NOMO-1 (cell line): ENCODE measurements at regions not wholly inside any gene's neighbourhood (a gene's known extent, or its start where the extent isn't known, plus 50 kb on each side); places are given as distances from the start of the nearest gene placed in this dataset.

Source experiments
- DNase-seq, 2 experiments: peaks; one replicate each; lab custom pipeline; 2025; ENCODE audit not compliant: unreplicated experiment in 2 of 2; lab: John Stamatoyannopoulos, UW

DNA sequence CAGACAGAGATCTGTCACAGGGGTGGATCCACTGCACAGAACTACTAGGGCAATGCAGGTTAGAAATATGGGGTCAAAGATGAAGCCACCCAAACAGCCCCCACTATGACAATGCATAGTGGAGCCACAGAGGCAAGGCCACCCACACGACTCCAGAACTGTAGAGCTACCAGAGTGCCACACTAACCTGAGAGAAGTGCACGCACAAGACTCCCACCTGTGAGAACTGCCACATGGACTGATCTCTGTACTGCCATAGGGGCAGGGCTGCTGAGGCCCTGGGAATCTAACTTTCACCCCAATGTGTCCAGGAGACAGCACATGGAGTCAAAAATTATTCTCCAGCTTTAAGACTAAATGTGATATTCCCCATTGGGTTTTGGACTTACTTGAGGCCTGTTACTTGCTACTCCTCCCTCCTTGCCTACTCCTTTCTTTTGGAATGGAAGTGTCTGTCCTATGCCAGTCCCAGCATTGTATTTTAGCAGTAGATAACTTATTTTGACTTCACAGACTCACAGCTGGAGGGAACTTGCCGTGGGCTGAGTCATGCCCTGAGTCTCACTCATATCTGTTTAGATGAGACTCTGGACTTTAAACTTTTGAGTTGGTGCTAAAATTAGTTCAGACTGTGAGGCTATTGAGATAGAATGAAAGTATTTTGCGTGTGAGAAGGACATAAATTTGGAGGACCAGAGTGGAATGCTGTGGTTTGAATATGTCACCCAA is 853.3 kb downstream of the MAT2B start:
- DNase-seq = peak; percentile 40 to 67

DNA sequence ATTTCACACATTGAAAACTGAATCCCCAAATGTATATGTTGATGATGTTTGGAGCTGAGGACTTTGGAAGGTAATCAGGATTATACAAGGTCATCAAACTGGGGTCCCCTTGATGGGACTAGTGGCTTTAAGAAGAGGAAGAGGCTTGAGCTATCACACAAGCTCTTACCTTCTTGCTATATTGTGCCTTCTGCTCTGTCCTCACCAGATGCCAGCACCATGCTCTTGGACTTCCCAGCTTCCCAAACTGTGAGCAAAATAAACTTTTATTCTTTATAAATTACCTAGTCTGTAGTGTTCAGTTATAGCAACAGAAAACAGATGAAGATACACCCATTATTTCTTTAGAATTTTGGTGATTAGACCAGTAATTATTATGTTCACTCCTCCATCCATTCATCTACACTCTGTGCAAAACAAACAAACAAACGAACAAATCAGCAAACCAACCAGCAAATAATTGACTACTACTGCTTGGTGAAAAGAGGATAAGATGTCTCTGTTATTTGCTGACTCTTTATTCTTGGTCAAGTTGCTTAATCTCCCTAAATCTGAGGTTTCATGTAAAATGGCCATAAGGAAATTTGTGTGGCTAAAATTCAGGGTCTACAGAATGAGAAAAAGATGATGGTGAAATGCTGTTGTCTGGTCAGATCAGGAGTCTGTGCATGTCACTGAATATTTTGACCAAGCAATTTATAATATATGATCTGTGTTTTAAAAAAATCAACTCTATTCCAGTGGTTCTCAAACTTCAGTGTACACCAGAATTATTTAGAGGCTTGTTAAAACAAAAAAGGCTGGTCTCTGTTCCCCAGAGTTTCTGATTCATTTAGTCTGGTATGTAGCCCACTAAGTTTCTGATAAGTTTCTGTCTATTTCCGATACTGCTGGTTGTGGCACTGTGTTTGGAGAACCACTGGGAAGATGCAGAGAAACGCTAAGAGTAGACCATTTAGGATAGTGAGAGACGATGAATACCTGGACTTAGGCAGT is 854.1 kb downstream of the MAT2B start:
- DNase-seq = no peak

DNA sequence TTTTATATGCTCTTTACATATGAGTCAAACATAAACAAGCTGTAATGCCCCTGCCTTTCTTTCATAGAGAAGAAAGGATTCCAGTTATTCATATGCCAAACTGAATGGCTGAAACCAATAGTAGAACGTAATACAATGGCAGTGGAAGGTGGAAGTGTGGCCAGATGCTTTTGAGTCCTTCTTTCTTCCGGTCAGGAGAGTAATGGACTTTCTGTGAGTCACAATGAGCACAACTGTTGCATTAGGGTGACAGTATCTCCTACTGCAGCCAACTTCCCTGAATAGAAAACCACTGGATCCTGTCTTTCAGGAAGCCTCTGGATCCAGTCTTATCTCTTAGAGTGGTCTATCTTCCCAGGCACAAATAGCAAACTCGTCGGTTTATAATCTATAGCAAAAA is 855.2 kb downstream of the MAT2B start:
- no peak for DNase-seq

DNA sequence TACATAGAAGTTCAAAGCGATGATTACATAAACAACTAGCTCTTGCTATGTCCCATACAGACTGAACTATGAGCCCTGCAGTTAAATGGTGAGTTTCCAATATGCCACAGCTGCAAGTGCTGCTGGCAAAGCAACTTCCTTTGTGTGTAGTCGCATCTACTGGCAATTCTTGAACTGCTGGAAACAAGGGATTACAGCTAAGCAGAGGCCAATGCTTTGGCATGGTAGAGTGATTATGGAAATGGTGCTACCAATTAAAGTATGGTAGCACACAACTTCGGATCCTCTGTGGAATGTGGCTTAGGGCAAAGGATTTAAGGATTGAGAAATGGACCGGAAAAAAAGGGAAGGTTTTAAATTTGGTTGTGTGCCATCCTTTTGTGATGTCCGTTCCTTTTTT is 856.6 kb downstream of the MAT2B start:
- DNase-seq = no peak

DNA sequence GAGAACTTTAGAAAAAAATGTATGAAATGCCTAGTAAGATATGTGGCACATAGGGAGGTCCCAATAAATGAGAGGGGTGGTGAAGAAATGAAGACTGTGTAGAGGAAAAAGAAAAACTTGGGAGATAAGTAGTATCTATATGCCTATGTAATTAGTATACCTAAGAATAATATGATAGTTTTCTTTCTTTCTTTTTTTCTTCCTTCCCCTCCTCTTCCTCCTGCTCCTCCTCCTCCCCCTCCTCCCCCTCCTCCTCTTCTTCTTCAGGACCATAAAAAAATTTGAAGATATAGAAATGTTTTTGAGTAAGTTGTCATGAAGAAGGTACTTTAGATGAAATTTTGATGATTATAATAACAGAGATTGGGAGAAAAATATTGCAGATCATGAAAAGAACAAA is 857.4 kb downstream of the MAT2B start:
- DNase-seq = no peak

DNA sequence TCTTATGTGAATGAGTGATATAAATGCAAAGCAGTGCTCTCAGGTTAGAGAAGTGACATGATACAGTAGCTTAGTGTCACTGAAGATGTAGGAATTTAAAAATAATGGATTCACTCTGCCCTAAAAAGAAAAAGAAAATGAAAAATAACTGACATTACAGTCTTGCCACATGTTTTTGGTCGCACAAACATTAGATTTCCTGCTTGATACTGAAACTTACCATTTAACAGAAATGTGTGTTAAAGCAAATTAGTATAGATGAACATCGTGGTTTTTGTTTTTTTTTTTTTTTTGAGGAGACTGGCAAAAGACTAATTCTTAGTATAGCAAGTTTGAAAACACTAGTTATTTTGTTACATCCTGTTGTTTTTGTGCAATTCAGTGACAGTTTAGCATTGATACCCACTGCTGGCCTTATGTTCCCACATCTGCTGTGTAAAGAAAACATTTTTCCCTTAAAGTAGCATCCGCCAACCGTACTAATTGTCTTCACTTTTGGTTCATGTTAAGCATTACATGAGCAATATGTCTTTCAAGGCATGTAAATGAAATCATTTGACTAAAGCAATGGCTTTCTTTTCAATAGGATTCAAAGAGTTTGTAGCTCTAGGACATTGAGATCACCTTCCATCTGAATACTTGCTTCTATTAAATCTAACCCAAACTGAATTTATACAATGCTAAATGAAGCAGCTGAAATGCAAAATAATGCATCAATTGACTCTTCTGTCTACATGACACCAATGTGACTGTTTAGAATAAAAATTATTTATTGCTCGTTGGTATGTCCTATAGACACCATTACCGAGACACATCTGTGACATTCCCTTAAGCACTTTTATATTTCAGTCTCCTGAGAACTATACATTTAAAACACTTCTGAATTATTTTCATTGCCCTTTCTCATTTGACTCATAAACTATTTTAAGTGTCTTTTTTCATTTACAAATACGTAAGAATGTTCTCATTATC is 859.1 kb downstream of the MAT2B start:
- DNase-seq = no peak

DNA sequence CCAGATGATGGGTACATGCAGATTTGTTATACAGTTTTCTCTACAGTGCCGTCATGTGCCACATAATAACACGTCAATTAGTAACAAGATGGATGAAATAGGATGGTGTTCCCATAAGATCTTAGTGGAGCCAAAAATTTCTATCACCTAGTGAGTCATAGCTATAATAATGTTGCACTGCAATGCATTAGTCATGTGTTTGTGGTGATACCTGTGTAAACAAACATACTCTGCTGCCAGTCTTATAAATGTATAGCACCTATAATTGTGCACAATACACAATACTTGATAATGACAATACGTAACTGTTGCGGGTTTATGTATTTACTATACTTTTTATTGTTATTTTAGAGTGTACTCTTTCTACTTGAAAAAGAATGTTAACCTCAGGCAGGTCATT is 865.4 kb downstream of the MAT2B start:
- DNase-seq = no peak

DNA sequence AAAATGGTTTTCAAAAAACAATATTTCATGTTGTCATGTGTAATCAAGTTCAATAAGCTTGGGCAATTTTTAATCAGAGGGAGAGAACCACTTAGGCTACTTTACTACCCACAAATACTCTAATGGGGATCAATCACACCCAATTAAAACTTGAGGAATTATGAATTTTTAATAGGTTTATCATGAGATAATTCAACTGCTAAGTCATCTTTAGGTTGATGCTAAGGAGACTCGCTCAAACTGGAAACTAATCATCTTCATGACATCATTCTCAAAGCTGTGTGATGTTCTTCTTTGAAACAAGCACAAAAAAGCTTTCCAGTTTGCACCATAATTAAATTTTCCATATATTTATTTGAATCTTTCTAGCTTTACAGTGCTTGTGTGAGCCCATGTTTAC is 867.5 kb downstream of the MAT2B start:
- DNase-seq = no peak

DNA sequence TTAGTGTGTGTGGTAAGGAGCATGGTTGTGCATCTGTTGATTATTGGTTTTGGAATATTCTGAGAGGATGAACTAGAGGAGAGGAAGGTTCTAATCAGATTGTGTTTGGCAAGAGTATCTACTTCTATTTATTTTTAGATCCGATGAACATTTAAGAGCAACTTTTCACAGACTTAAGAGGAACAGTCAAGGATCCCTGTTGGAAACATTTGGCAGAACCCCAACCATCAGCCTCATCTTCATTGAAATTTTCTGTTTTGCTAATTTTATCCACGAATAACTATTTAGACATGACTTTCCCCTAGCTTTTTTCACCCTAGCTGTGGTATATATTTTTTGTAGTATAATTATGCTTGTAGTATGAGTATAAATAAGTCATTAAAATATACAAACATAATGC is 868.5 kb downstream of the MAT2B start:
- DNase-seq = no peak

DNA sequence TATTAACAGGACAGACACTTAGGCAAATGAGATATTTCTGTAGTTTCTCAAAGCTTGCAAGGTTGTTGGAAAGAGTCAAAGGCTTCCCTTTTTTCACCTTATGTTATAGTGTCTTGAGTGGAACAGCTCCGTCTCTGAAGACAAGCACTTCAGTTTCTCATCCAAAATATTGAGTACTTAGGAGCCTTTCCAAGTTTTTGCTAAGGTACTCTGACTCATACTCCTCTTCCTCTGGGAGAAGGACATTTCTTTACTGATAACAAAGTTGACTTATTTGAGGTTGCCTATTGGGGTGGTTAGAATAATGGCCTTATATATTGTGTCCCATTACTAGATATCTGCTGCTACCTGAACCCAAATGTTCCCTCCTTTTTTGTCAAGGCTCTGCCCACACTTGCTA is 869.6 kb downstream of the MAT2B start:
- no peak for DNase-seq

DNA sequence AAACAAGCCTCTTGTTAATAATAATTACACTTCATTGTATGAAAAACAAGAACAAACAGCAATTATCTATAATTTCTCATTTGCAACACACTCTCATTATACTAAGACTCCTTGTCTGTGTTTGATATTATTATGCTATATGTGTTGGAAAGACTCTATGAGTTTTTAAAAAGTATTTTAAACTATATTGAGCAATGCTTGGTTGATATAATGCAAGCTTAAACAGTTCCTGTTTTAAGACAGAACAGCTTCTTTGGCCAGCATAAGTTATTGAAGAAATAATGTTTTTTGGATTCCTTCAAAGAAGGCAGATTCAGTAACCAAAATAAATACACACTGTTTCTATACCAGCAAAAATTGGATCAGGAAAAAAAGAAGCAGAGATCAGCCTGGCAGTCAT is 871.4 kb downstream of the MAT2B start:
- DNase-seq = peak; percentile 11 to 76

DNA sequence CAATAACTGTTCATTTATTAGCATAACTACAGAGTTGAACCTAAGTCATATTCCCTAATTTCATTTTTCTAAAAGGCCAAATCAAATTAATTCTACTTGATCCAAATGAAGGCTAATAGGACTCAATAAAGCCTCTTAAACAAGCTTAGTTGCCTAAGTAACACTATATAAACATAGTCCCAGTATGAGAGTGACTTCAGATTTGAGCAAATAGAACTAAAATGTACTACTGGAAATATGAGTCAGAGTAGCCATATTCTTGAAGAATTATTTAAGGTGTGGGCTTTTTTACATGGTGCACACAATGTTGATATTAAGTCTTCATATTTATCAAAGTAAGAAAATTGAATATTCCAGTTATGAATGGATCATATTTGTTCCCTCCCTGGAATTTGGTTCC is 872.3 kb downstream of the MAT2B start:
- no peak for DNase-seq

DNA sequence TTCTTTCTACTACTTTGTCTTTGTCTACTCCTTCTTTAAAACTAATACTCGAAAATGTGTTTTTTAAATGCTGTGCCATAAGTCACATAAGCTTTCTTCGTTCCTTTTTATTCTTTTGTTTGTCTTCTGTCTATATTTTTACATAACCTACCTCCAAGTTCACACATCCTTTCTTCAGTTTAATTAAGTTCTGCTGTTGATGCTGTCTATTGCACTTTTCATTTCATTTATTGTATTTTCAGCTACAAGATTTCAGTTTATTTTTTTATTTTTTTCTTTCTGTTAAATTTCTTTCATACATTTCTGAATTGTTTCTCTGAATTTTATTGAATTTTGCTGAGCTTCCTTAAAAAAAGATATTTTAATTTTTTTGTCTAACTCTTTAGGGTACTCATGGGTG is 878.2 kb downstream of the MAT2B start:
- no peak for DNase-seq

DNA sequence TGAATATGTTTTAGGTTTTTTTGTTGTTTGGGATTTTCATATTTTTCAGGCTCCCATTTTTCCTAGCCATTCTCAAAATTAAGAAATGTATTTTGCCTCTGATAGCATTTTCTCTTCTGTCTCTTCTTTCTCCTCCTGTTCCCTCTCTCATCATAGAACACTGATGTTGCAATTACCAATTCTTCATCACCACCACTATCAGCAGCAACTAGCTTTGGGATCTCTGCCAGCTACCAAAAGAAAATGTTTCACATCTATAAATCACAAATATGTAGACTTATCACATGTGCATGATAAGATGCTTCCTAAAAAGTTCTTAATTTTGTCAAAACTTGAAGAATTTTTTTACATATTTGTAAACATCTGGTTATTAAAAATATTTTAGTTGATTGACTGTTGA is 887.1 kb downstream of the MAT2B start:
- no peak for DNase-seq

DNA sequence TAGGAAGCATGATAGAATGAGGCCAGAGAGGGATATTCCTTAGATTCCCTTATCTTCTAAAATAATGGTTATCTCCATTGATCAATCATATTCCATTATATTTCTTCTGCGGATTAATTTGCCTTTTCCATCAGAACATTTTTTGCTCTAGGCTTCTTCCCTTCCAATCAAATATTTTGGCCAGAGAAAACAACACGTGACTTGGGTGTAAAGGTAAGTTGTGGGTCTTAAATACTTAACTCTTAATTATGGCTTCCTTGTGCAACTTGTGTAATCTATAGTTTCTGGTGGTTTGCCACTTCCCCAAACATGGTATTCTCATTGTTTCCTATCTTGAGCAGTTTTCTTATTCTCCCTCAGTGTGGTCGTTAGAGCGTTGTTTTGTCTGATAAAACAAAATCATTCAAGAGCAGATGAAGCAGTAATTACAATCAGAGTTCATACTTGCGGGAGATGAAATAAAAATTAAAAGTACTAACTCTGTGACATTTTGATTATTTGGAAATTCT is 889.3 kb downstream of the MAT2B start:
- DNase-seq = peak; percentile 57 to 91

DNA sequence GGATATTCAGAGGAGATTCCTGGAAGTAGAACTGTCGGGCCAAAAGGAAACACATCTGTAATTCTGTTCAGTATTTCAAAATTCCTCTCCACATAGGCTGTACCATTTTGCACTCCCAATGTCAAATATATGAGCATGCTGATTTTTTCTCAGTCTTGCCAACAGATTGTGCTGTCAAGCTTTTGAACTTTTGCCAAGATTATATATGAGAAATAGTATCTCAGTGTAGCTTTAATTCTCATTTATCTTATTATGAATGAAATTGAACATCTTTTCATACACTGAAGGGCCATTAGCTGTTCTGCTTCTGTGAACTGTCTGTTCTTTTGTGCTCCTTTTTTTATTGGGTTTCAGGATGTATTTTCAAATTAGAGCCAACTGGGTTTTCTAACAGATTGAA is 907.1 kb downstream of the MAT2B start:
- DNase-seq = no peak

DNA sequence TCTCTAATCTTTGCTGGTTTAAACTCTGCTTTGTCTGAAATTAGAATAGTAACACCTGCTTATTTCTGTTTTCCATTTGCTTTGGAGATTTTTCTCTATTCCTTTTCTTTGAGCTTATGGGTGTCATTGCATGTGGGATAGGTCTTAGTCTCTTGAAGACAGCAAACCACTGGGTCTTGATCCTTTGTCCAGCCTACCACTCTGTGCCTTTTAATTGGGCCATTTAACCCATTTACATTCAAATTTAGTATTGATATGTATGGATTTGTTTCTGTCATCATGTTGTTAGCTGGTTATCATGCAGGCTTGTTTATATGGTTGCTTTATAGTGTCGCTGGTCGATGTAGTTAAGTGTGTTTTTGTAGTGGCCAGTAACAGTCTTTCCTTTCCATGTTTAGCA is 914.7 kb downstream of the MAT2B start:
- DNase-seq = no peak

DNA sequence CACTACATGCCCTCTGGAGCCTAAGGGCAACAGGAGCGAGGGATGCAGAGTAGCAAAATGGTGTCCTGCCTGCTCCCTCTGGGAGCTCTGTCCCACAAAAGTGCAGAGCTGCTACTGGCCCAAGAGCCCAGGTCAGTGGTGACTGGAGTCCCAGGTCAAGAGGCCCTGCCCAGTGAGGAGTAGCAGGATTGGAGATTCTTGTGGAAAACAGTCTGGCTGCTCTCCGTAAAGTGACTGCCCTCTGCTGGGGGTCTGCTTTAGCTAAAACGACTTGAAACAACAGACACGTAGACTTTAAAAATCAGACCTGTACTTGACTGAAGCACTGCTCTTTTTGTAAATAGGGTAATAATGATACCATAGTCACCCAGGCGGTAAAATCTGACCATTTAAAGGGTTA is 917.0 kb downstream of the MAT2B start:
- DNase-seq = no peak

DNA sequence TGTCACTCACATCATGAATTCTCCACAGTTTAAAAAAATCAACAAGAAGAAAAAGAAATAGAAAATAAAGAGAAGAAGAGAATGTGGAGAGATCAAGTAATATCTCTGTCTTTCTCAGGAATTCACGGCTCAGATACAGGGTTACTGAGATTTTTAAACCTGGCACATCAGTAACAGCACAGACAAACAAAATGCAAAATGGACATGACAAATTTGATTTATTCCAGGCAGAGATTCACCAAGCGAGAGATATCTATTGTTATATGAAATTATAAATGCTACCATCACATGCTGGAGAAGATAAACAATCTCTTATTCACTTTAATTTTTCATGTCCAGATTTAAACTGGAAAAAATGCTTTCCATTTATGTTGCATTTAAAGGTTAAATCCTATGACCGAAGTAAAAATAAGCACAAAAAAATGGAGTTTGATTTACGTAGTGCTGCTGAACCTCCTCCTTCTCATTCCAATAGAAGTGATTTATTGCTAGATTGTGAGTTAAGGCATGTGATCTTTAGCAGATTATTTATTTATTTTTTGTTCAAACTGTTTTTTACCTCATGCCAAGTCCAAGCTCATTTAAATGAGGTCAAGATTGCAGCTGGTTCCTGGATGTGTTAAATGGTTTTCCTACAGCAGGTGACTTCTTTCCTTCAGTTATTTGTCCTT is 926.4 kb downstream of the MAT2B start:
- DNase-seq = no peak
